ENCODE measurements at regions not wholly inside any gene's neighbourhood (a gene's known extent, or its start where the extent isn't known, plus 50 kb on each side); places are given as distances from the start of the nearest gene placed in this dataset.

DNA sequence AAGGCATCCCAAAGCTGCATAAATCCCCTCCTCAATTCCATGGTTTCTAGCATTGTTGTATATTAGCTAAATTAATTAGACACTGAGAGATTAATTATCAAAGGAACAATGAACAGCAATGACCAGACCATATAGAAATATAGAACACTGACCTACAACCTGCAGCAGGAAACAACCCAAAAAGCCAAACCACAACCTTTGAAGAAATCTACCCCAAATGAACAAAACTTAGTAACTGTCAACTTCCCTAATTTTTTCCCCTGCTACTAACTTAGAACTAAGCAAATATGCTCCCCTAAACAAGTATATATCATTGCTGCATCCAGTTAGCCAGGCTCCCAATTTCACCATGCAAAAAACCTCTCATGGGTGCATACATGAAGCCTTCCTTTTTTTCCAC is 268.0 kb upstream of the ANO3 start:
- TF ChIP-seq, protein P1, sequence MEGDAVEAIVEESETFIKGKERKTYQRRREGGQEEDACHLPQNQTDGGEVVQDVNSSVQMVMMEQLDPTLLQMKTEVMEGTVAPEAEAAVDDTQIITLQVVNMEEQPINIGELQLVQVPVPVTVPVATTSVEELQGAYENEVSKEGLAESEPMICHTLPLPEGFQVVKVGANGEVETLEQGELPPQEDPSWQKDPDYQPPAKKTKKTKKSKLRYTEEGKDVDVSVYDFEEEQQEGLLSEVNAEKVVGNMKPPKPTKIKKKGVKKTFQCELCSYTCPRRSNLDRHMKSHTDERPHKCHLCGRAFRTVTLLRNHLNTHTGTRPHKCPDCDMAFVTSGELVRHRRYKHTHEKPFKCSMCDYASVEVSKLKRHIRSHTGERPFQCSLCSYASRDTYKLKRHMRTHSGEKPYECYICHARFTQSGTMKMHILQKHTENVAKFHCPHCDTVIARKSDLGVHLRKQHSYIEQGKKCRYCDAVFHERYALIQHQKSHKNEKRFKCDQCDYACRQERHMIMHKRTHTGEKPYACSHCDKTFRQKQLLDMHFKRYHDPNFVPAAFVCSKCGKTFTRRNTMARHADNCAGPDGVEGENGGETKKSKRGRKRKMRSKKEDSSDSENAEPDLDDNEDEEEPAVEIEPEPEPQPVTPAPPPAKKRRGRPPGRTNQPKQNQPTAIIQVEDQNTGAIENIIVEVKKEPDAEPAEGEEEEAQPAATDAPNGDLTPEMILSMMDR (IDR thresholded peaks at IDR 0.05; ENCODE audit: low read depth, low read length, missing control alignments): no peak
- H3K4me3 ChIP-seq (replicated peaks; ENCODE audit: low read depth, low read length): no peak overlapping the region
- no peak for DNase-seq (ENCODE audit: extremely low read depth, low read depth)

DNA sequence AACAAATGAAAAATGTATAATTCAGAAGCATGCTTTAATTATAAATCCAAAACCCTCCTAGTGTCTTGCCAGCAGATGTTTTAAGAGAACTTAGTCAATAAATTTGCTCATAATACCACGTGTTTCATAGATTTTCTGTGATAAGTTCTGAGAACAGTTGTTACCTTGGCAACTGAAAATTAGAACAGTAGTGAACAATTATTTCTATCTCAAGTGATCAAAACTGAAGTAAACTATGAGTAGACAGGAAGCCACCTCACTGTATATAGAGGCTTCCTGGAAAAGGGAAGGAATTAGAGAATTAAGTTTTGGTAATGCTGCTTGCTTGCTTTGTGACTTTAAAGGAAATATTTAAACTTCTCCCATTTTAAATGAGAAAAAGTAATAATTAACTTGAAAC is 266.0 kb upstream of the ANO3 start:
- TF ChIP-seq, protein P1 (IDR thresholded peaks at IDR 0.05; ENCODE audit: low read depth, low read length, missing control alignments): no peak
- H3K4me3 ChIP-seq (replicated peaks; ENCODE audit: low read depth, low read length): no peak overlapping the region

DNA sequence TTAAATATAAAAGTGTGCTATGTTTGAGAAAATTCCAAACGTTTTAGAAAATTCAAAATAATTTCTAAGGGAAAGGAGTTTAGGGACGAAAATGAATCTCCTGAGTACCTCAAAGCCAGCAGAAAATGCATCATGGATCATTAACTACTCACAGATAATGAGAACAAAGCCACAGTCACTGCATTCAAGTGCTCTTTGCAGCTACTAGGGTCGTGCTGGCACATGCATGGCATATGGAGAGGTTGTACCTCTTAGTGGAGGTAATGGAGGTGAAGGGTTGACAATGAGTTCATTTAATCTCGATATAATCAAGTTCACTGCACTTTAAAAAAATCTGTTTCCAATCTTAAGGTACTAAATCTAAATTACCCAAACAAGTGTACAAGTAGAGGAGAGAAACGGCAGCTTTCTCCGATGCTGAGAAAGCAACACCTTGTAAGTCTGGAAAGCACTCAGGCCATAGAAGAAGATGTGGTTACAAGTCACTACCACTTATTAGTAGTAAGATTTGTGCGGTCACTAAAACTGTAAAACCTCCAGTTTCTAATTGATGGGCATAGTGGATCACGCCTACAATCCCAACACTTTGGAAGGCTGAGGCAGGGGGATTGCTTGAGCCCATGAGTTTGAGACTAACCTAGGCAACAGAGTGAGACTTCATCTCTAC is 261.1 kb upstream of the ANO3 start:
- no peak overlapping the region for H3K4me3 ChIP-seq (replicated peaks; ENCODE audit: low read depth, low read length)
- TF ChIP-seq, protein P1 (IDR thresholded peaks at IDR 0.05; ENCODE audit: low read depth, low read length, missing control alignments): no peak
- no peak for DNase-seq (ENCODE audit: extremely low read depth, low read depth)

More for the DNA sequence above, 266.0 kb upstream of the ANO3 start:
- DNase-seq (ENCODE audit: extremely low read depth, low read depth): no peak

DNA sequence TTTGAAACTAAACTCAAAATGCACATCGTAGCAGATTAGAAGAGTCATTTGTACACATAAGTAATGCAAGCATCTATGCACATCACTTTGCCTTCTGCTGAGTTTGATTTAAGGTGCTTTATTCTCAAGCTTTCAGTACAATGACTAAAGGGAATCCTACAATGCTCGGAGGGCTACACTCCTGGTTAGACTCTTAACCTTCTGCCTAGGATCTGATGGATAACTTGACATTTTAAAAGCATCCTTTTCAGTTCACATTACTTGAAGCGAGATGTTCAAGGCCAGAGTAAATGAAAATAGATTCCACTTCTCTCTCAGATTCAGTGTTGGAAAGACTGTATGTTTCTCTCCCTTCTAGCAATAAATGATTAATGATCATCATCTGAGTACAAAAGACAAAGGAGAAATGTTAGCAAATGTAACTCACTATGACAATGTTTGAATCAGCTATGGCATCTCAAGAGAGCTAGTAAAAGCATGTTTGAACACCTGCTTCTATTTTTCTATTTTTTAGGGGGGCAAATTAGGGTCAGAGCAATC is 259.2 kb upstream of the ANO3 start:
- TF ChIP-seq, protein P1 (IDR thresholded peaks at IDR 0.05; ENCODE audit: low read depth, low read length, missing control alignments): no peak
- no peak for DNase-seq (ENCODE audit: extremely low read depth, low read depth)
- no peak overlapping the region for H3K4me3 ChIP-seq (replicated peaks; ENCODE audit: low read depth, low read length)

DNA sequence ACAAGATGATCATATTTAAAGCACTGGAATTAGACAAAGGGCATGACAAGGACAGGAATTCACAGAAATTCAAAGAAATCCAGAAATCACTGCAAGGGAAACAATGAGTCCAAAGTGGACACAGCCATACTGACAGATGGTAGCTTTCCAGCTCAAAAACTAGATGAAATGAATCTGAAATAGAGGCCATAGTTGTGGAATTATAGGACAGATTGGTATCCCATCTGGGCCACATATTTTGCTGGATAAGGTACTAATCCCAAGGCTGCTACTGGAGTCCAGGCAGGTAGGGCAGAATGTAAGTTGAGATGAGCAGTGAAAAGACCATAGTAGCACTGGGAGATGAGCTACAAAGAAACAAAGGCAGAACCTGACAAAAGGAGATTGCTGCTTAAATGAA is 258.3 kb upstream of the ANO3 start:
- no peak for DNase-seq (ENCODE audit: extremely low read depth, low read depth)
- no peak overlapping the region for H3K4me3 ChIP-seq (replicated peaks; ENCODE audit: low read depth, low read length)
- TF ChIP-seq, protein P1 (IDR thresholded peaks at IDR 0.05; ENCODE audit: low read depth, low read length, missing control alignments): no peak

DNA sequence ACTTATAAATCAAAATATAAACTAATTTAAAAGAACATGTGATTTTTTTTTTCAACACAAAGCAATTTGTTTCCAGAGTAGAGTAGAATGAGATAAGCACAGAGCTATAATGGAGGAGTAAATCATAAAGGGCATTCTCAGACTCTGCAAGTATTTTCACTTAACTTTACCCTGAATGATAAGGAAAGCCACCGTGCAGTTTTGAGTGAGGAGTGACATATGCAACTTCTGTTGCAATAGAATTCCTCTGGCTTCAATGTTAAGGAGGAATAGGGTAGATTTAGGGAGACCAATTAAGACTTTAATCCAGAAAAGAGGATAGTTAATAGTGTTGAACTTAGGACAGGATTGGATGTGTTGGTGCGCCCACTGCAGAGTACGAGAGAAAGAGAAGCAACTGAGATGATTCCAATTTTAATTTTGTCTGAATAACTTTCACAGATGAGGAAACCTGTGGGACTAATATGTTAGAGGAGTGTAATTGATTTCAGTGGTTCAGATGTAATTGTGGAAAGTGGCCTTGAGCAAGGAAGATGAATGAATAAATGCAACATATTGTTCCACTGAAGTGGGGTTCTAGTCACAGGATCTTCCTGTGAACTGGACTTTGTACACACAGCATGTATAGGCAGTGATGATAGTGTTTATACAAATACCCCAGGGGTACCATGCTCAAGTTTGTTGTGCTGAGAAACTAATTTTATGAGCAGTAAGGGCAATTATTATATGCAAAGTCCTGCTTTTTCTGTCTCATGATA is 255.5 kb upstream of the ANO3 start:
- H3K4me3 ChIP-seq (replicated peaks; ENCODE audit: low read depth, low read length): no peak overlapping the region
- DNase-seq (ENCODE audit: extremely low read depth, low read depth): no peak
- TF ChIP-seq, protein P1 (IDR thresholded peaks at IDR 0.05; ENCODE audit: low read depth, low read length, missing control alignments): no peak

Measured in HFF-Myc (cell line).